Neural crest cell (in vitro differentiated cells): ENCODE measurements at regions not wholly inside any gene's neighbourhood (a gene's known extent, or its start where the extent isn't known, plus 50 kb on each side); places are given as distances from the start of the nearest gene placed in this dataset.

ENCODE experiments used
- DNase-seq: peaks from one replicate; pipeline ENCODE4 v3.0.0; 2021; ENCODE audit warnings: low read depth, mixed read lengths, low spot score
- H3K27ac Mint-ChIP-seq: one replicate; pipeline ENCODE4 v1.8.0; 2021; ENCODE audit warnings: mild to moderate bottlenecking, mixed read lengths; ENCODE audit not compliant: unreplicated experiment
- H3K27me3 Mint-ChIP-seq: 2 replicates; pipeline ENCODE4 v1.8.0; 2021; ENCODE audit warnings: low read depth, mild to moderate bottlenecking, mixed read lengths
- H3K36me3 Mint-ChIP-seq: 2 replicates; pipeline ENCODE4 v1.8.0; 2021; ENCODE audit warnings: low read depth, mild to moderate bottlenecking, mixed read lengths
- H3K4me1 Mint-ChIP-seq: 2 replicates; pipeline ENCODE4 v1.8.0; 2021; ENCODE audit warnings: mixed read lengths
- H3K4me3 Mint-ChIP-seq: one replicate; pipeline ENCODE4 v1.8.0; 2021; ENCODE audit warnings: mild to moderate bottlenecking, mixed read lengths
- H3K9me3 Mint-ChIP-seq: 2 replicates; pipeline ENCODE4 v1.8.0; 2021; ENCODE audit warnings: mixed read lengths
- CTCF ChIP-seq: fragments of 200-600 bp; sonication (generic); conservative IDR thresholded peaks from 2 replicates; pipeline ENCODE4 v1.5.0; 2021; ENCODE audit warnings: antibody characterized with exemption, mild to moderate bottlenecking

GRCh38 chr7:91396-92175, 100.8 kb upstream of the FAM20C start:
- Mint-ChIP-seq H3K27ac (no peak overlapping the region), H3K4me3 (no peak overlapping the region)

GRCh38 chr7:92231-92674, 100.1 kb upstream of the FAM20C start:
- Mint-ChIP-seq H3K4me1 (peaks cover 25% of the 10 kb centered on the region), H3K27me3 (peaks cover 5% of the 10 kb centered on the region), H3K4me3 (no peak overlapping the region), H3K9me3 (no peaks in the 10 kb centered on the region), H3K36me3 (no peaks in the 10 kb centered on the region), H3K27ac (no peak overlapping the region)
- TF ChIP-seq CTCF: no peak
- DNase-seq: no peak

More at GRCh38 chr7:91396-92175, 100.8 kb upstream of the FAM20C start:
- no peak for TF ChIP-seq CTCF
- DNase-seq: no peak
- Mint-ChIP-seq H3K36me3 (no peaks in the 10 kb centered on the region), H3K27me3 (peaks cover 5% of the 10 kb centered on the region), H3K9me3 (no peaks in the 10 kb centered on the region), H3K4me1 (peaks cover 30% of the 10 kb centered on the region)

- peaks cover 25% of the 10 kb centered on the region for H3K4me1 Mint-ChIP-seq
- no peak overlapping the region for H3K27ac Mint-ChIP-seq
- no peak for TF ChIP-seq CTCF
- no peak overlapping the region for H3K4me3 Mint-ChIP-seq
- peaks cover 5% of the 10 kb centered on the region for H3K27me3 Mint-ChIP-seq
- no peaks in the 10 kb centered on the region for H3K9me3 Mint-ChIP-seq
- DNase-seq: no peak
- H3K36me3 Mint-ChIP-seq: no peaks in the 10 kb centered on the region
Observed at GRCh38 chr7:92888-93672, 99.3 kb upstream of the FAM20C start.

GRCh38 chr7:94251-94801, 98.0 kb upstream of the FAM20C start:
- no peaks in the 10 kb centered on the region for H3K36me3 Mint-ChIP-seq
- peaks cover 18% of the 10 kb centered on the region for H3K4me1 Mint-ChIP-seq
- H3K4me3 Mint-ChIP-seq: no peak overlapping the region
- H3K27me3 Mint-ChIP-seq: peaks cover 5% of the 10 kb centered on the region
- H3K9me3 Mint-ChIP-seq: no peaks in the 10 kb centered on the region
- no peak for TF ChIP-seq CTCF
- DNase-seq: no peak
- H3K27ac Mint-ChIP-seq: no peak overlapping the region

- no peak for TF ChIP-seq CTCF
- peaks cover 5% of the 10 kb centered on the region for H3K27me3 Mint-ChIP-seq
- H3K9me3 Mint-ChIP-seq: no peaks in the 10 kb centered on the region
- no peak for DNase-seq
- H3K36me3 Mint-ChIP-seq: no peaks in the 10 kb centered on the region
- H3K27ac Mint-ChIP-seq: no peak overlapping the region
- no peak overlapping the region for H3K4me3 Mint-ChIP-seq
- peaks cover 13% of the 10 kb centered on the region for H3K4me1 Mint-ChIP-seq
Observed at GRCh38 chr7:95180-95862, 97.0 kb upstream of the FAM20C start.
